NCI-H2107 (cell line): ENCODE measurements at regions not wholly inside any gene's neighbourhood (a gene's known extent, or its start where the extent isn't known, plus 50 kb on each side); places are given as distances from the start of the nearest gene placed in this dataset.

Experiments used
- DNase-seq: peaks from one replicate; lab custom pipeline; 2025; lab: John Stamatoyannopoulos, UW

GRCh38 chr18:27473318-27473717 lies 288.2 kb upstream of the CHST9 start:
- DNase-seq: no peak

GRCh38 chr18:27467073-27467472 lies 282.0 kb upstream of the CHST9 start:
- no peak for DNase-seq

GRCh38 chr18:27461957-27462356 lies 276.8 kb upstream of the CHST9 start:
- DNase-seq: no peak

- no peak for DNase-seq
Measured at GRCh38 chr18:27449104-27449503, 264.0 kb upstream of the CHST9 start.

- no peak for DNase-seq
Measured at GRCh38 chr18:27447930-27448329, 262.8 kb upstream of the CHST9 start.

GRCh38 chr18:27447451-27447881 lies 262.4 kb upstream of the CHST9 start:
- no peak for DNase-seq

- no peak for DNase-seq
Measured at GRCh38 chr18:27430595-27430994, 245.5 kb upstream of the CHST9 start.

- DNase-seq: no peak
Measured at GRCh38 chr18:27428716-27429475, 243.8 kb upstream of the CHST9 start.

- no peak for DNase-seq
Measured at GRCh38 chr18:27428120-27428519, 243.0 kb upstream of the CHST9 start.

- DNase-seq: no peak
Measured at GRCh38 chr18:27423581-27423980, 238.5 kb upstream of the CHST9 start.

GRCh38 chr18:27419646-27420045 lies 234.5 kb upstream of the CHST9 start:
- no peak for DNase-seq

- DNase-seq: no peak
Measured at GRCh38 chr18:27415495-27415894, 230.4 kb upstream of the CHST9 start.

- no peak for DNase-seq
Measured at GRCh38 chr18:27414682-27415081, 229.6 kb upstream of the CHST9 start.

- DNase-seq: no peak
Measured at GRCh38 chr18:27413495-27414401, 228.6 kb upstream of the CHST9 start.

GRCh38 chr18:27412556-27412955 lies 227.4 kb upstream of the CHST9 start:
- DNase-seq: no peak

GRCh38 chr18:27411911-27412310 lies 226.8 kb upstream of the CHST9 start:
- DNase-seq: no peak

GRCh38 chr18:27411013-27411412 lies 225.9 kb upstream of the CHST9 start:
- no peak for DNase-seq

GRCh38 chr18:27404855-27405254 lies 219.7 kb upstream of the CHST9 start:
- DNase-seq: no peak

GRCh38 chr18:27400001-27400400 lies 214.9 kb upstream of the CHST9 start:
- no peak for DNase-seq

- no peak for DNase-seq
Measured at GRCh38 chr18:27395752-27396151, 210.6 kb upstream of the CHST9 start.

- no peak for DNase-seq
Measured at GRCh38 chr18:27394687-27395086, 209.6 kb upstream of the CHST9 start.

- no peak for DNase-seq
Measured at GRCh38 chr18:27382567-27383216, 197.6 kb upstream of the CHST9 start.
